Right ventricle myocardium inferior (tissue), 1 donor: ENCODE measurements at regions not wholly inside any gene's neighbourhood (a gene's known extent, or its start where the extent isn't known, plus 50 kb on each side); places are given as distances from the start of the nearest gene placed in this dataset.

ENCODE experiments used
- ATAC-seq: fragments of 200-7000 bp; cut with Tn5 transposase; one replicate; pipeline ENCODE4 v1.9.1; 2020; ENCODE audit warnings: mild to moderate bottlenecking, moderate library complexity
- DNase-seq: peaks from one replicate; pipeline ENCODE4 v3.0.0; 2021; ENCODE audit errors: missing footprints
- intact Hi-C: fragments of 100-400 bp; cut with DNase I; formaldehyde crosslinking; loops from one replicate; pipeline ENCODE4 v1.11.0; 2022
- donor health status: DM: no; HTN: yes; CAD: no; lungs with severe emphysema.

- intact Hi-C loops: loop anchor here (5.0 kb wide), 1 partner anchor 110 kb away; the partner anchor contains the start of gene GAS1
- DNase-seq: no peak
- no peak for ATAC-seq
These were observed 110.0 kb downstream of the GAS1 start for GRCh38 chr9:86837345-86837744.

DNA sequence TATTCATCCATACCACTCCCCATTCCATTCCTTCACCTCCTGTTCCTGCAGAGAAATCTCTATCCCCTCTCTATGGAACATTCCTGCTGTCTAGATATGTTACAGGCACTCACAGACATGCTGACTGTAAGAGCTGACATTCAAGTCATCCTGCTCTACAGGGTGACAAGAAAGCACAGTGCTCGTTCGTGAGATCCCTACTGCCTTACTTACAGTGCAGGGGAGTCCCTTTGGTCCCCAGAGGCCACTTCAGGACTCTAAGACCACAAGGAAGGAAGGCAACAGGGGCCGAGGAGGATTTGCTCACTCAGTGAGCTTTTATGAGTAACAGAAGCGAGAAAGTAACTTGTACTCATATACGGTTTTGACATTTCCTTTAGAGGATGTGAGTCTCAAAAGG, 110.5 kb downstream of the GAS1 start:
- ATAC-seq (no peak), DNase-seq (no peak)
- intact Hi-C loops: loop anchor here (5.0 kb wide), 1 partner anchor 111 kb away; the partner anchor contains the start of gene GAS1

DNA sequence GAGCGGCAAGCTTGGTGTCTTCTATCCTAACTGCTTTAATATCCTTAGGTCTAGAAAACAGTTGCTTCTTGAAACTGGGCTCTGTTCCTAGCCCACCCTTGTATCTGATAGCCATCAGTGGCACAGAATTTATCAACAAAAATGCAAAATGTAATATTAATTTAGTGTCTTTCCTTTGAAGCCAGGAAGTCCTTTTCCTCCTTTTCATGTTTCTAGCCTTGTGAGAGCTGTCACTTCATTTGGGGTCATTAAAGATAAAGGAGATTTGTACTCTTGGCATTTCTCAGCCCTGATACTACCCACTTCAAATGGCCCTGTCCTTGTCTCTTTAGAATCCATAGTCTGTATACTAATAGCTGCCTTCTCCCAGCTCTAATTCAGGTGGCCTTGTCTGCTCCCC, 111.0 kb downstream of the GAS1 start:
- no peak for DNase-seq
- intact Hi-C loops: loop anchor here (5.0 kb wide), 1 partner anchor 111 kb away; the partner anchor contains the start of gene GAS1
- ATAC-seq: no peak

DNA sequence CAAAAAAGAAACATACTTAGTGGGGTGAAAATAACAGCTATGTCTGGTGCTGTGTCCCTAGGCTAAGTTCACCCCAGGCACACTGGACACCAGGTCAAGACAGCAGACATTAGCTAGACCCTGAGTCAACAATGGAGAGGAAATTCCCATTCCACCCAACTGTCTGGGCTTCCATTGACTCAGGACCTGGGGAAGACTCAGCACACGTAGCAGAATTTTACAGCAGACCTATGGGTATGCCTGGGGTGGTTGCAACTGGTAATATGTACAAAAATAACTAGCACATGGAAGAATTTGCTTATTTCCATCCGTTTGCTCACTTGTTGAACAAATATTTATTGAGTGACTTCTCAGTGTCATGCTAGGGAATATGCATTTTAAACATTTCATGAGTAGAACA, 117.0 kb downstream of the GAS1 start:
- ATAC-seq: no peak
- DNase-seq: no peak
- intact Hi-C loops: no loop called here

DNA sequence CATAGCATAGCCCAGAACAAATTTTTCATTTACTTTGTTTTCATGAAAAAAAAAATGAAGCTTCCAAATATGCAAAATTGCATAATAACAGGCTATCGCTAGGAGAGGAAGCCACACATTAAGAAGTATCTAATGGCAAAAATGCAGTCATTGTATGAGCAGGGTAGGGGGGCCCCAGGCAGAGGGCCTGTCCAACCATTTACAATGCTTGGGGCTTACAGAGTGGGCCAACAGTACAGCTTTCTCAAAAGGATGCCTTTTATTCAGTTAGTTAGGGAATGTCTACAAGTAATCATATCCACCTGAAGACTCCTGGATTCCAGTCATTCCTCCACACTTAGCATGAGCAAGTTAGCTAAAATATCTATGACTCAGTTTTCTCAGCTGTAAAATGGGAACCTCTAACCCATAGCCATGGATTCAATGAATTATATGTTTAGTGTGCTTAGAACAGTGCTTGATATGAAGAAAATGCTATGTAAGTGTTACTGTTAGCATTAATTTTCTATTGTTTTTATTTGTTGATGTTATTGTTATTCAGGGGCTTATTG, 117.7 kb downstream of the GAS1 start:
- intact Hi-C loops: no loop called here
- no peak for DNase-seq
- no peak for ATAC-seq

DNA sequence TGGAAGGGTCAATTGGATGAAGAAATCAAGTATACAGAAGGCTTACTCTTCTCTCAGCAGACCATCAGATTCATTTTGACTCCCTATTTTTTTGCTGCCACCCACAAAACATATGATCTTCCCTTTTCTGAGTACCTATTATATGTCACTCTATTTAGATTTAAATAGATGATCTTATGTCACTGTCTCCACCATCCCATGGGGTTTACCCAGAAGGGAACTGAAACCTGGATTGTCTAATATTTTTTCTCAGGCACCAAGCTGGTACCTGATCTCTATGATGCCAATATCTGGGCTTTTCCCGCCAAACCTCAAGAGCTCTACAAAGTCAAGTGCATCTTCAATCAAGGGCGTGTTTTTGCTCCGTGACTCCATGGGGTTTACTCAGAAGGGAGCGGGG, 118.7 kb downstream of the GAS1 start:
- intact Hi-C loops: no loop called here
- ATAC-seq (no peak), DNase-seq (no peak)

DNA sequence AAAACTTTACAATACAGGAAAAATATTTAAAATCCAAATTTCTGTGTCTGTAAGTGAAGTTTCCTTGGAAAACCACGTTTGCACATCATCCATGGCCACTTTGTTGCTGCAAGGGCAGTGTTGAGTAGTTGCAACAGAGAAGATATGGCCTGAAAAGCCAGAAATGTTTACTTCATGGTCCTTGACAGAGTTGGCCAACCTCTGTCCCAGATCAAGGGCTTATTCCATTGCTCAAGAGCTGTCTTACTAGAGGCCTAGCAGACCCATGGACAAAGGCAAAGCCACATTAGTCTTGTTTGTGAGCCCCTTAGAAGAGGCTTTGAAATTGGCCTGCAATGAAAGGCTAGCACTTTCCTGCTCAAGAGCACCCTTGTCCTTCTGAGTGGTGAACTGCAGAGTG, 119.4 kb downstream of the GAS1 start:
- ATAC-seq: no peak
- no peak for DNase-seq
- intact Hi-C loops: no loop called here

GRCh38 chr9:86825299-86825698, 122.0 kb downstream of the GAS1 start:
- intact Hi-C loops: no loop called here
- no peak for DNase-seq
- ATAC-seq: no peak

DNA sequence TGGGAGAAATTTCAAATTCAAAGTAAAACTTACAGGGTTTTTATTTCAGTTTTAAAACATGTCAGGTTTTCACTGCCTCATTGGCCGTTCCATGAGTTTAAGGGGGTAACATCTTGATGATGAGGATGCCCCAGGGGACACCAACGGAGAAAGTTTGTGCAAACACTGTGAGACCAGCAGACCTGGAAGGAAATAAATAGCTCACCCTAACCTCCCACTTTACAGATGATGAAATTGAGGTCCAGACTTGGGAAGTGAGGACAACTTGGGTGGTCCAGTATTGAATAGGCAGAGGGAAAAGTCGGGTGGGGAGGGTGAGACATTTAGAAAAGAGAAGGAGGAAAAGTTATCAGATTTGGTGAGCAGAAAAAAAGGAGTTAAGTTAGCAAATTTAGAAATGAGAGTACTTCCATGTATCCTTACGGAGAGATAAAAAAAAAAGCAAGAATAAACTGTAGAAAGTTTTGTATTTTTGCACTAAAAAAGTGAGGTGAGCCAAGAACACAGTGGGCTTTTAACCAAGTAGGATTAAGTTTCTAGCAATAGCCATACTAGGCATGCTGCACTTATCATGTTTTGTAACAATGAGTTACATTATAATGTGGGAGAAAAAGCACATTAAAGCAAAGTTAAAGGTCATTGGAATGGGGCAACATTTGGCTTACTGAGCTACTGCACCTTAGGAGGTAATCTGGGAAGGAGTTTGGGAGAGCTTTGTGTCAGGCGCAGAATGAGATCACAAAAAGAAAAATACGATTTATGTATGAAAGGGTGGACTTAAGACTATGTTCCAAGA, 125.1 kb downstream of the GAS1 start:
- DNase-seq (no peak), ATAC-seq (peak; percentile 33)
- intact Hi-C loops: no loop called here

- intact Hi-C loops: no loop called here
- DNase-seq (no peak), ATAC-seq (no peak)
These were observed 126.1 kb downstream of the GAS1 start for GRCh38 chr9:86821006-86821845.

DNA sequence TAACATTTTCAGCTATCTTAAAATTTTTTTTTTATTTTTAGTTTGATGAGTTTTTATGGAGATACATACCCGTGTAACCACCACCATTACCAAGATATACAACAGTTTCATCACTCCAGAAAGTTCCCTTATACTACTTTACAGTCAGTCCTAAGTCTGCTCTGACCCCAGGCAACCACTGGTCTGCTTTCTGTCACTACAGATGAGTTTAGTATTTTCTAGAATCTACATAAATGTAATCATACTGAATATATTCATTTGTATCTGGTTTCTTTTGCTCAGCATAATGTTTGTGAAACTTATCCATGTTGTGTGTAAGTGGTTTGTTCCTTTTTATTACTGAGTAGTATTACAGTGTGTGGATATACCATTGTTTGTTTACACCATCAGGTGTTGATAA, 127.8 kb downstream of the GAS1 start:
- intact Hi-C loops: no loop called here
- DNase-seq: no peak
- ATAC-seq: no peak

GRCh38 chr9:86818636-86819035, 128.7 kb downstream of the GAS1 start:
- intact Hi-C loops: no loop called here
- no peak for ATAC-seq

DNA sequence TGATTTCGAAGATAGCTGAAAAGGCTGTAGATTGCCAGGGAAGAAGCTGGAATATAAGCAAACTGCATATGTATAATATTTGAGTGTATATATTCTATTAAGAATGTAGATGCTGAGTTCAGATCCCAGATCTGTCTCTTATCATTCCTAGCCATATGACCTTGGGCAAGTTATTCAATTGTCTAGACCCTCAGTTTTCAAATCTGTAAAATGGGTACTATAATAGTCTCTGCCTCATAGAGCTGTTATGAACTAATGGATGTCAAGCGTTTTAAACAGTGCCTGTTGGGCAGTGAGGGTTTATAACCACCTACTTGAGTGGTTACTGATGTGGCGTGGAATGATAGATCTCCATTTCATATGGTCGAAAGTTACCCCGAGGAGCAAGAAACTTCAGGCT, 130.4 kb downstream of the GAS1 start:
- ATAC-seq (no peak), DNase-seq (no peak)
- intact Hi-C loops: no loop called here

More at GRCh38 chr9:86818636-86819035, 128.7 kb downstream of the GAS1 start:
- DNase-seq: no peak

- intact Hi-C loops: no loop called here
- DNase-seq: no peak
- no peak for ATAC-seq
These were observed 130.9 kb downstream of the GAS1 start for GRCh38 chr9:86816366-86816765.

DNA sequence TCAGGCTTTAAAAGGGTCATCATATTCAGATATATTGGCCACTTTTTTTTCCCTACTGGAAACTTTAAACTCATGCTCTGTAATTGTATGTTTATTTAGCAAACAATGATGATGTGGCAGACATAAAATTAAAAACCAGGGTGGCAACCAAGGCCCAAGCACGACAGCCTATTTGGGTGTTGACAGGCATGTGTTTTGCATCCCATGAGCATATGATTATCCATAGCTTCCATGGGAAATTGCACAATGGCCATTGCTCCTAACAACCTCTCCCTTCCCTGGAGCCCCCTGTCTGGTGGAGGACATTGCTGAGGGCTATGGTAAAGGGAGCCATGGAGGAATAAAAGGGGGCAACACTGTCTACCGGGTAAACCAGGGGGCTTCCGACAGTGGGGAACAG, 134.7 kb downstream of the GAS1 start:
- DNase-seq: no peak
- intact Hi-C loops: no loop called here

GRCh38 chr9:86809759-86810367, 137.4 kb downstream of the GAS1 start:
- no peak for ATAC-seq
- no peak for DNase-seq
- intact Hi-C loops: no loop called here

More for the DNA sequence above, 134.7 kb downstream of the GAS1 start:
- ATAC-seq: no peak

- intact Hi-C loops: no loop called here
- no peak for DNase-seq
- ATAC-seq: no peak
These were observed 138.2 kb downstream of the GAS1 start for GRCh38 chr9:86809151-86809550.

DNA sequence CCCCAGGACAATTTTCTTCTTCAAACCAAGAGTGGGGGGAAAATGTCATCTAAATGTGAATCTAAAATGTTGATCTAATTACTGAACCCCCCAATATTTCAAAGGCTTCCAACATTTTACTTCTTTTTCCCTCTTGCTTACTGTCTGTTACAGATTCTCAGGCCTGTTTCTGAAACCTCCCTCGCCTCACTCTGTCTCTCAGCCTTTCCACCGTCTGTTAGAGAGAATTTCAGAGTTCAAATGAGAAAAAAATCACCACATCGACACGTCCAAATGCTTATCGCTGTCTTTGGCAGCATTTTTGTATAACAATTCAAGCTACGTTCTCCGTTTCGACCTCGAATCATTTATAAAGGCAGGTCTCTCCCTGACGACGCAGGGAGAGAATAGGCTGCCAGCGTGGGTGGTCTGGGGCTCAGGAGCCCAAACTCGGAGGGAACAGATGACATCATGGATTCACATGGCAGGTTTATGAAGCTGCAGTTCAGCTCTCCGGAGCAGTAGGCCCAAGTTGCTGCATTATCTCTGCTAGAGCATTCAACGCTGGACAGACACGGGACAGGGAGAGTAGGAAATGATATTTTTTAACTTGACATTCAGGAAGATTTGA, 139.8 kb downstream of the GAS1 start:
- DNase-seq (no peak), ATAC-seq (peak; percentile 58)
- intact Hi-C loops: no loop called here

- intact Hi-C loops: no loop called here
- no peak for ATAC-seq
- no peak for DNase-seq
These were observed 143.3 kb downstream of the GAS1 start for GRCh38 chr9:86804011-86804410.
